A204.1 (cell line): ENCODE measurements at regions not wholly inside any gene's neighbourhood (a gene's known extent, or its start where the extent isn't known, plus 50 kb on each side); places are given as distances from the start of the nearest gene placed in this dataset.

Experiments used
- FAIRE-seq: peaks from 2 replicates; lab custom pipeline; 2012; peaks lifted over from hg19 to GRCh38; lab: Jason Lieb, UNC

- no peak for FAIRE-seq
Measured at GRCh38 chr11:95545116-95545875, 244.3 kb downstream of the FAM76B start.

DNA sequence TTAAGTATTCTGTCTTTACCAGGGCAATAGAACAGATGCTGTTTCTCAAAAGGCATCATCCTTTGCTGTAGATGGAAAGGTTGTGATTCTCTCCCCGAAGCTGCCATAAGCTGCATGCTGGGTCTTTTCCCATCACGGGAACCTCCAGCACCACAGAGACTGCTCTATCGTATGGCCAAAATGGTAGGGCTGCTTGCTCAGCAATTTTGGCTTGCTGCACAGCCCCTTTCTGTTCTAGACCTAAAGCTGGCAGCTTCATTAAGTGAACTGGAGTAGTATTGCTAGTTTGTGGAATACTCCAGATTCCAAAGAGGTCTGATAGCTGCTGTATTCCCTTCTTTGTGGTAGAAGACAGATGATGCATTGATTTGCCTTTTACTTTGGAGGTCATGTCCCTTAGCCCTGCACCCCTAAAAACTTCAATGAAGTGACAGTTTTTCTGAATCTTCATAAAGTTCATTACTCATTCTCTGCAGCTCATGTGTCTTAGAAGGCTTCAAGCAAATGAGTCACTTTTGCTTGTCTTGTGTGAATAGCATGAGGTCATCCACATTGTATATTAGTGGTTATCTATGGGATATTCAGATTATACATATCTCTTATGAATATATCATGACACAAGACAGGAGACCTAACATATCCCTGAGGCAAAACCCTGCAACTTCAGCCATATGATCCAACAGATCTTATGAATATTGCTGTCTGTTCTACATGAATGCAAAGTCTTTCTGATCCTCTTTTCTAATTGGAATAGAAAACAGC, 245.3 kb downstream of the FAM76B start:
- no peak for FAIRE-seq

- no peak for FAIRE-seq
Measured at GRCh38 chr11:95542868-95543551, 246.6 kb downstream of the FAM76B start.

GRCh38 chr11:95541715-95542114, 247.9 kb downstream of the FAM76B start:
- no peak for FAIRE-seq

DNA sequence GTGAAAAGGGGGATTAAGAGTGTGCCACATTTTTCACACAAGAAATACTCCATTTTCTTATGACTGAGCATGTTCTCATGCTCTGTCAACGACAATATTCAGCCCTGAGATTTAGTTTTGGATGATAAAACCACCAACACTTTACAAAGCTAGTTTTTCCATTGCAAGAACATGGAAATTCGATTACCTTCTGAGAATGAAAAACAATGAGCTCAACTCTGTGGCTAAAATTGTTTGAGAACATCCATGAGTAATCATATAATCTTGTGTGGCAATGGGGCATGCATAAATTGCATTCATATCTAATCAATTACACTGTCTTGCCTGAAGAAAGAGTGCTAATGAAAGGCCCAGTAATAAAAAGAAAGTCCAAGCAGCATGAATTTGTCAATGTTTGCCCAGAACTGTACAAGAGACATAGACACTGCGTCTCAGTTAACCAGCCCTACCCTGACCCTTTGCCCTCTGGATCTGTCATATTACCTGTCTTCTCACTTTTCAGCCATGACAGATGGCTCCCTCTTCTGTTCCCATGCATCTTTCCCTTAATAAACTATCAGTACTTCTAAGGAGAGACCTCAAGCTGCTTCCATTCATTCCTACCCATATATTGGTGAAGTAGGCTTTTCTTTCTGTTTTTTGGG, 253.4 kb downstream of the FAM76B start:
- no peak for FAIRE-seq

DNA sequence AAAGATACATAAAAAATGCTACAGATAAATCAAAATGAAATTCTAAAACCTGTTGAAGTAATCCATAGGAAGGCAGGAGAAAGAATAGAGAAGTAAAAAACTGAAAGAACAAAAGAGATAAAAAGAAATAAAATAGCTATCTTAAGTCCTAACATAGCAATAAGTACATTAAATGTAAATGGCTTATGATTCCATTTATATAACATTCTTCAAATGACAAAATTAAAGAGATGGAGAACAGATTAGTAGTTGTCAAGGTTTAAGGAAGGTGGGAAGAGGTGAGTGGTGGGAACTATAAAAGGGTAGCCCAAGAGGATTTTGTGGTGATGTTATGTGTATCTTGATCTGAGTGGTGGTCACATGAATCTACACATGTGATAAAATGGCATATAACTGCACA, 254.8 kb downstream of the FAM76B start:
- no peak for FAIRE-seq

GRCh38 chr11:95534226-95534625, 255.4 kb downstream of the FAM76B start:
- no peak for FAIRE-seq

- no peak for FAIRE-seq
Measured at GRCh38 chr11:95531116-95531515, 258.5 kb downstream of the FAM76B start.

GRCh38 chr11:95524314-95525036, 265.1 kb downstream of the FAM76B start:
- no peak for FAIRE-seq

- FAIRE-seq: no peak
Measured at GRCh38 chr11:95522874-95523273, 266.7 kb downstream of the FAM76B start.

DNA sequence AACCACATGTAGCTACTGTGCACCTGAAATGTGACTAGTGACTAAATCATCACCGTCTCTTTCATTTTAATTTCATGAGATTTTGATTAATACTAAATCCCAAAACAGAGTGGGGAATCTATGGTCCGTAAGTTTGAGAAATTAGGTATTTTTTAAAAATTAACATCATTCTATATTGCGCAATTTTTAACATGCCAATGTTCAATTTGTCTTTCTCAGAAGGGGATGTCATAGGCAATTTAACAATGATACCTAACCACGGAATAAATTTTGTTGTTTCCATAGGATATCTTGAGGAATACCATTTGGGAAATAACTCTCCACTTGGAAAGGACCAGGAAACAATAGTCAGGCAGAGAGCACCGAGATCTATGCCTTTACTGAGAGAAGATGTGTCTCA, 267.7 kb downstream of the FAM76B start:
- no peak for FAIRE-seq

DNA sequence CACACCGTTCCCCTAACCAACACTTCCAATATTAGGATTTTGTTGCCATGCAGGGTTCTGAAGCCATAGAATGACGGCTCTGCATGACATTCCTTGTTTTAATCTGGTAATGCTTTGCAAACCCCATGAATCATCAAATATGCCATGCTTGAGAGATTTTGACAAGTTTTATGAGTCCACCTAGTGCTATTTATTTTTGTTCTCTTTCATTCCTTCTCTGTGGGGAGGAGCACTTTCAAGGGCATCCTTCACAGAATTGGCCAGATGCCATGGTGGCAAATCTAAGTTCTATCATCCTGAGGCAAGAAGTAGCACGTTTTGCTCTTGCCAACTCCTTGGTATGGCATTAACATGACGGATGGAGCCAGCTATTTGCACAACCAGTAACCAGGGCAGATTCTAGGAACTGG, 268.4 kb downstream of the FAM76B start:
- no peak for FAIRE-seq

DNA sequence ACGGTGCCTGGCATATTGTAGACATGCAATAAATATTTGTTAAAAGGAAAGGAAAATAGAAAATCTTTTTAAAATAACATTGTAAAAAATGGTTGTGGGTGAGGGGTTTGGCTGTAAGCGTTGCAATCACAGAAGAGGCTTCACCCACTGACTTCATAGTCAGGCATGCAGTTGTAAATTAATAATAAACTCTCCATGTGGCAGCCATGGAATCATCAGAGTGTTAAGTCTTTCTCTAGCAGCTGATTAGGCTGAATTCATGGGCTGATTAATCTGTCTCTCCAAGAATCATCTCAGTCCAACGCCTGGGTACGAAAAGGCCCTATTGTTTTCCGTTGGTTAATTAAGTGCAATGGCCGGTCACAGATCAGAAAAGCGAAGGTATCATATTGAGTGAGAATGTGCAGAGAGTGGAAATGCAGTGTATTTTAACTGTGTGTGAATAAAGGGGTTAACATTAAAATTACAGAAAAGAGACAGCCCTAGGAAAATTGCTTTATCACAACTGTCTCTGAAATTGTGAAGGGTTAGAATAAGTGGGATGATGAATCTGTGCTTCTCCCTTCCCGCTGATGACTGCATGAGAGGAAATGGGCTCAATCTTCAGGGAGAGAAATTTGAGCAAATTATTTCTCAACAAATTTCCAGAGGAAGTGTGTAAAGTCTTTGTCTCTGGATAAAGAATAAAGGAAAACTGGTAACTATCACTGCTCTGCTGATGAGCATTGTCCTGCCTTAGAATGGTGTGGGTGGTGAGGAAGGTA, 269.0 kb downstream of the FAM76B start:
- no peak for FAIRE-seq

DNA sequence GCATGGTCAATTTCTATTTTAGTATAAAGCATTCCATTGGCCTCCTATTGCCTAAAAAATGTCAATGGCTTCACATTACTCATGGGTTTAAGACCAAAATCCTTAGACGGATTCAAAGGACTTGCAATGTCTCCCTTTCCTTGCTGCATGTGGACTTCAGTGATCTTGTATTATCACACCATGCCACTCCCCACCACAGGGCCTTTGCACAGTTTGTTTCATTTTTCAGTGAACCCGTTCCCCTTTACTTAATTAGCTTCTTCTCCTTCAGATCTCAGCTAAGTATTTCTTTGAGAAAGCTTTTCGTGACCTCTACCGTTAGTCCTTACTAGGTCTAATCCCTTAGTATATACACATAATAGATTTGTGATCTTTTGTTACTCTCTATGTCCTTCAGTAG, 269.7 kb downstream of the FAM76B start:
- no peak for FAIRE-seq

DNA sequence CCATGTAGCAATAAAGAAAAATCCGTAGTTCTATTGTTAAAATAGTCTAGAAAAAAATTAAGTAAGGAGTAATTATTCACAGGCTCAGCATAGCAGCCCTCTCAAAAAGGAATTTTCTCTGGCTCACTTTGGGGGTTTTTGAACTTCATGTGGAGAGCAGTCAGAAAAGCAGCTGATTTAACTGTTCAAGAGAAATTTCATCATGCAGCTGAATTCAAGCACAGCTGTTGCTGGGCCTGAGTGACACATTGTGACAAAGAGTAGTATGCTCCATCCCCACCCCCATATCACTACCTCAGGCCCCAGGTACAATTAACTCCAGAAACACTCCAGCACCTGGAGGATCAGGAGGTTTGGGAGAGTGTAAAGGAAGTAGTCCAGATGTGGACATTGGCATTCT, 272.1 kb downstream of the FAM76B start:
- FAIRE-seq: no peak

DNA sequence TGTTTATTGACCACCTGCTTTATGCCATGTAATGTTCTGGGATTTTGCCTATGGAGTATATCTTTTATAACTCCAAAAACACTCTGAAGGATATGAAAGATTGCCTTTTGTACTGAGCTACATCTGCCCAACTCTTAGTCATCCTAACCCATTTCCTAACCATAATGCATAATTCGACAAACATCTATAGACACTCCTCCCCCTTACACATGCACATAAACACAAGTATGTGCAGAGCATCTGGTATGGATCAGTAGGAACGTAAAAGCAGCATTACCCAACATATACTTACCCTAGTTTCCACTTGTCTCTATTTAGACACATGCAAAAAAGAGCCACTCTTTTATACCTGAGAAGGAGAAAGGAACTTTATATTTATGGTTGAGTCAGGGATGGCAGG, 272.8 kb downstream of the FAM76B start:
- FAIRE-seq: no peak

GRCh38 chr11:95516175-95516574, 273.4 kb downstream of the FAM76B start:
- no peak for FAIRE-seq

- no peak for FAIRE-seq
Measured at GRCh38 chr11:95515371-95515770, 274.2 kb downstream of the FAM76B start.

GRCh38 chr11:95514416-95515110, 275.0 kb downstream of the FAM76B start:
- no peak for FAIRE-seq

- FAIRE-seq: no peak
Measured at GRCh38 chr11:95512682-95513081, 276.9 kb downstream of the FAM76B start.

DNA sequence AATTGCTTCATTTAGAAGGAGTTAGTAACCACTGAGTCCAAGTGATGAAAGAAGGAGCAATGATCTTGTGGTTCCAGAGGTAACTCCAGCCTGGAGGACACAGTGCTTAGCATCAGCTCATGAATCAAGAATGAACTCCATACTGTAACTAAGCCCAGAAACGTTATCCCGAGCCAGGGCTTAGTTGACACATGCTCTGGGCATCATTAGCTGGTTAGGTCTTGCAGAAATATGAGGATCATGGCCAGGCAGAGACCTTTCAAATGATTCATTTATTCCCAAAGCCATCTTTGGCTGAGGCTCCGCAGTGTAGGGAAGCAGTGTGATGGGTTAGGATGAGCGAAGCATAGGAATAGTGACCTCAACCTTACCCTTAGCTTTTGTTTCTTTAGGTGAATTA, 277.4 kb downstream of the FAM76B start:
- FAIRE-seq: no peak
